ENCODE measurements at regions not wholly inside any gene's neighbourhood (a gene's known extent, or its start where the extent isn't known, plus 50 kb on each side); places are given as distances from the start of the nearest gene placed in this dataset.

DNA sequence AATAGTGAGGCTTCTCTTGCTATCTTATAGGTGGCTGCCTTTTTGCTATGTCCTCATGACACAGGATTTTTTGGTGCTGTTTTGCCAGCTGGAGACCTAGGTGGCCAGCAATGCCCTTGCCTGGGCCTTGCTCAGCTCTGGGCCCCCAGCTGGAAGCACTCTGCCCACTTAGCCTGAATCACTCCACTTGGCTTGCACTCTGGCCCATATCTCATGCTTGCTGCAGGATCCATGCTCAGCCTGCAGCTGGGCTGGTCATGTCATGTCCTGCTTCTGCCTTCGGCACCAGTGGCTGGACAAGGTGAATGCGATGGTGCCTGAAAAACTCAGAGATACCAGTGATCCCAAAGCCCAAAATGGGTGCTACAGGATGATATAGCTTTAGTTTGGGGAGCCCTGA is 818.6 kb upstream of the FAT3 start:
- CTCF ChIA-PET: interaction anchor here (0.8 kb wide), 1 partner anchor 30 kb away, joined by 3 read pairs; no protein-coding TSS in a partner anchor
- TF ChIP-seq MXD4 (CRISPR knock-in tag; IDR thresholded peaks at IDR 0.05; ENCODE audit: borderline replicate concordance) (no peak), ZNF232 (CRISPR knock-in tag; IDR thresholded peaks at IDR 0.05) (no peak), NFE2L1 (CRISPR knock-in tag; IDR thresholded peaks at IDR 0.05) (no peak), ZNF121 (CRISPR knock-in tag; IDR thresholded peaks at IDR 0.05) (no peak), ZNF138 (CRISPR knock-in tag; conservative IDR thresholded peaks at IDR 0.05) (no peak), ZBTB21 (CRISPR knock-in tag; IDR thresholded peaks at IDR 0.05; ENCODE audit: borderline replicate concordance) (no peak), ATF1 (CRISPR knock-in tag; IDR thresholded peaks at IDR 0.05) (no peak), ZNF416 (CRISPR knock-in tag; IDR thresholded peaks at IDR 0.05) (no peak), SOX15 (CRISPR knock-in tag; IDR thresholded peaks at IDR 0.05) (no peak), ZNF396 (CRISPR knock-in tag; IDR thresholded peaks at IDR 0.05; ENCODE audit: borderline replicate concordance) (no peak), NFYB (CRISPR knock-in tag; conservative IDR thresholded peaks at IDR 0.05; ENCODE audit: low read depth) (no peak), ELF4 (CRISPR knock-in tag; IDR thresholded peaks at IDR 0.05; ENCODE audit: low read depth) (no peak)
- TF ChIP-seq, protein P1, sequence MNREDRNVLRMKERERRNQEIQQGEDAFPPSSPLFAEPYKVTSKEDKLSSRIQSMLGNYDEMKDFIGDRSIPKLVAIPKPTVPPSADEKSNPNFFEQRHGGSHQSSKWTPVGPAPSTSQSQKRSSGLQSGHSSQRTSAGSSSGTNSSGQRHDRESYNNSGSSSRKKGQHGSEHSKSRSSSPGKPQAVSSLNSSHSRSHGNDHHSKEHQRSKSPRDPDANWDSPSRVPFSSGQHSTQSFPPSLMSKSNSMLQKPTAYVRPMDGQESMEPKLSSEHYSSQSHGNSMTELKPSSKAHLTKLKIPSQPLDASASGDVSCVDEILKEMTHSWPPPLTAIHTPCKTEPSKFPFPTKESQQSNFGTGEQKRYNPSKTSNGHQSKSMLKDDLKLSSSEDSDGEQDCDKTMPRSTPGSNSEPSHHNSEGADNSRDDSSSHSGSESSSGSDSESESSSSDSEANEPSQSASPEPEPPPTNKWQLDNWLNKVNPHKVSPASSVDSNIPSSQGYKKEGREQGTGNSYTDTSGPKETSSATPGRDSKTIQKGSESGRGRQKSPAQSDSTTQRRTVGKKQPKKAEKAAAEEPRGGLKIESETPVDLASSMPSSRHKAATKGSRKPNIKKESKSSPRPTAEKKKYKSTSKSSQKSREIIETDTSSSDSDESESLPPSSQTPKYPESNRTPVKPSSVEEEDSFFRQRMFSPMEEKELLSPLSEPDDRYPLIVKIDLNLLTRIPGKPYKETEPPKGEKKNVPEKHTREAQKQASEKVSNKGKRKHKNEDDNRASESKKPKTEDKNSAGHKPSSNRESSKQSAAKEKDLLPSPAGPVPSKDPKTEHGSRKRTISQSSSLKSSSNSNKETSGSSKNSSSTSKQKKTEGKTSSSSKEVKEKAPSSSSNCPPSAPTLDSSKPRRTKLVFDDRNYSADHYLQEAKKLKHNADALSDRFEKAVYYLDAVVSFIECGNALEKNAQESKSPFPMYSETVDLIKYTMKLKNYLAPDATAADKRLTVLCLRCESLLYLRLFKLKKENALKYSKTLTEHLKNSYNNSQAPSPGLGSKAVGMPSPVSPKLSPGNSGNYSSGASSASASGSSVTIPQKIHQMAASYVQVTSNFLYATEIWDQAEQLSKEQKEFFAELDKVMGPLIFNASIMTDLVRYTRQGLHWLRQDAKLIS (CRISPR knock-in tag; IDR thresholded peaks at IDR 0.05; ENCODE audit: borderline replicate concordance): no peak
- TF ChIP-seq, protein P2, sequence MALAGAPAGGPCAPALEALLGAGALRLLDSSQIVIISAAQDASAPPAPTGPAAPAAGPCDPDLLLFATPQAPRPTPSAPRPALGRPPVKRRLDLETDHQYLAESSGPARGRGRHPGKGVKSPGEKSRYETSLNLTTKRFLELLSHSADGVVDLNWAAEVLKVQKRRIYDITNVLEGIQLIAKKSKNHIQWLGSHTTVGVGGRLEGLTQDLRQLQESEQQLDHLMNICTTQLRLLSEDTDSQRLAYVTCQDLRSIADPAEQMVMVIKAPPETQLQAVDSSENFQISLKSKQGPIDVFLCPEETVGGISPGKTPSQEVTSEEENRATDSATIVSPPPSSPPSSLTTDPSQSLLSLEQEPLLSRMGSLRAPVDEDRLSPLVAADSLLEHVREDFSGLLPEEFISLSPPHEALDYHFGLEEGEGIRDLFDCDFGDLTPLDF (CRISPR knock-in tag; IDR thresholded peaks at IDR 0.05): no peak
- TF ChIP-seq, protein P3, sequence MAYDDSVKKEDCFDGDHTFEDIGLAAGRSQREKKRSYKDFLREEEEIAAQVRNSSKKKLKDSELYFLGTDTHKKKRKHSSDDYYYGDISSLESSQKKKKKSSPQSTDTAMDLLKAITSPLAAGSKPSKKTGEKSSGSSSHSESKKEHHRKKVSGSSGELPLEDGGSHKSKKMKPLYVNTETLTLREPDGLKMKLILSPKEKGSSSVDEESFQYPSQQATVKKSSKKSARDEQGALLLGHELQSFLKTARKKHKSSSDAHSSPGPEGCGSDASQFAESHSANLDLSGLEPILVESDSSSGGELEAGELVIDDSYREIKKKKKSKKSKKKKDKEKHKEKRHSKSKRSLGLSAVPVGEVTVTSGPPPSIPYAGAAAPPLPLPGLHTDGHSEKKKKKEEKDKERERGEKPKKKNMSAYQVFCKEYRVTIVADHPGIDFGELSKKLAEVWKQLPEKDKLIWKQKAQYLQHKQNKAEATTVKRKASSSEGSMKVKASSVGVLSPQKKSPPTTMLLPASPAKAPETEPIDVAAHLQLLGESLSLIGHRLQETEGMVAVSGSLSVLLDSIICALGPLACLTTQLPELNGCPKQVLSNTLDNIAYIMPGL (CRISPR knock-in tag; IDR thresholded peaks at IDR 0.05): no peak
- TF ChIP-seq, protein P4, sequence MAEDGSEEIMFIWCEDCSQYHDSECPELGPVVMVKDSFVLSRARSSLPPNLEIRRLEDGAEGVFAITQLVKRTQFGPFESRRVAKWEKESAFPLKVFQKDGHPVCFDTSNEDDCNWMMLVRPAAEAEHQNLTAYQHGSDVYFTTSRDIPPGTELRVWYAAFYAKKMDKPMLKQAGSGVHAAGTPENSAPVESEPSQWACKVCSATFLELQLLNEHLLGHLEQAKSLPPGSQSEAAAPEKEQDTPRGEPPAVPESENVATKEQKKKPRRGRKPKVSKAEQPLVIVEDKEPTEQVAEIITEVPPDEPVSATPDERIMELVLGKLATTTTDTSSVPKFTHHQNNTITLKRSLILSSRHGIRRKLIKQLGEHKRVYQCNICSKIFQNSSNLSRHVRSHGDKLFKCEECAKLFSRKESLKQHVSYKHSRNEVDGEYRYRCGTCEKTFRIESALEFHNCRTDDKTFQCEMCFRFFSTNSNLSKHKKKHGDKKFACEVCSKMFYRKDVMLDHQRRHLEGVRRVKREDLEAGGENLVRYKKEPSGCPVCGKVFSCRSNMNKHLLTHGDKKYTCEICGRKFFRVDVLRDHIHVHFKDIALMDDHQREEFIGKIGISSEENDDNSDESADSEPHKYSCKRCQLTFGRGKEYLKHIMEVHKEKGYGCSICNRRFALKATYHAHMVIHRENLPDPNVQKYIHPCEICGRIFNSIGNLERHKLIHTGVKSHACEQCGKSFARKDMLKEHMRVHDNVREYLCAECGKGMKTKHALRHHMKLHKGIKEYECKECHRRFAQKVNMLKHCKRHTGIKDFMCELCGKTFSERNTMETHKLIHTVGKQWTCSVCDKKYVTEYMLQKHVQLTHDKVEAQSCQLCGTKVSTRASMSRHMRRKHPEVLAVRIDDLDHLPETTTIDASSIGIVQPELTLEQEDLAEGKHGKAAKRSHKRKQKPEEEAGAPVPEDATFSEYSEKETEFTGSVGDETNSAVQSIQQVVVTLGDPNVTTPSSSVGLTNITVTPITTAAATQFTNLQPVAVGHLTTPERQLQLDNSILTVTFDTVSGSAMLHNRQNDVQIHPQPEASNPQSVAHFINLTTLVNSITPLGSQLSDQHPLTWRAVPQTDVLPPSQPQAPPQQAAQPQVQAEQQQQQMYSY (CRISPR knock-in tag; IDR thresholded peaks at IDR 0.05): no peak
- POLR2A ChIA-PET: no interaction called here

DNA sequence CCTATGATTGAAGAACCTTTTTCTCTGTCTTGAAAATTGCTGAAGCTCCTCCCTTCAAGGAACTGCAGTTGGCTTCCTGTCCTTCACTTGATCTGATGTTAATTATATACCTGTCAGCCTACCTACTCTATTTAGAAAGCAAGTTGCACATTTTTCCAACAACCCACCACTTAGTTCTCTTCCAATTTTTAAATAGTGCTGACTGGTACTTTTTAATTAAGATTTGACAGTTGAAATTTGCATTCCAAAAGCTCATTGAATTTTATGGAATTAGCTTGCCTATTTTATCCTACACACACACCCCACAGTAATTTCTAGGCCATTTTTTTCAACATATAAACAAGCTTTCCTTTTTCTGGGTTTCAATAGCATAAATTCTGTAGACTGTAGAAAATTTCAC is 820.3 kb upstream of the FAT3 start:
- POLR2A ChIA-PET: no interaction called here
- CTCF ChIA-PET: no interaction called here
- Mint-ChIP-seq H3K4me1 (0 out of 2 replicates have a peak, but pooled peaks cover 5% of the 10 kb centered on the region), H3K4me3 (no peak overlapping the region), H3K27ac (no peak overlapping the region), H3K9me3 (peaks cover 6% of the 10 kb centered on the region), H3K36me3 (no peaks in the 10 kb centered on the region), H3K27me3 (ENCODE audit: low read depth) (no peaks in the 10 kb centered on the region)
- TF ChIP-seq ETV6 (CRISPR knock-in tag; IDR thresholded peaks at IDR 0.05) (no peak), GTF2I (CRISPR knock-in tag; conservative IDR thresholded peaks at IDR 0.05) (no peak), JUN (CRISPR knock-in tag; IDR thresholded peaks at IDR 0.05) (no peak)
- TF ChIP-seq, protein P5, sequence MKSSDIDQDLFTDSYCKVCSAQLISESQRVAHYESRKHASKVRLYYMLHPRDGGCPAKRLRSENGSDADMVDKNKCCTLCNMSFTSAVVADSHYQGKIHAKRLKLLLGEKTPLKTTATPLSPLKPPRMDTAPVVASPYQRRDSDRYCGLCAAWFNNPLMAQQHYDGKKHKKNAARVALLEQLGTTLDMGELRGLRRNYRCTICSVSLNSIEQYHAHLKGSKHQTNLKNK (CRISPR knock-in tag; IDR thresholded peaks at IDR 0.05): no peak
- ATAC-seq: no peak
- no peak for DNase-seq (ENCODE audit: low spot score)

More for the DNA sequence above, 818.6 kb upstream of the FAT3 start:
- Mint-ChIP-seq H3K9me3 (peaks cover 4% of the 10 kb centered on the region), H3K27ac (no peak overlapping the region), H3K4me1 (0 out of 2 replicates have a peak, but pooled peaks cover 5% of the 10 kb centered on the region), H3K27me3 (ENCODE audit: low read depth) (no peaks in the 10 kb centered on the region), H3K4me3 (no peak overlapping the region), H3K36me3 (no peaks in the 10 kb centered on the region)
- ATAC-seq (no peak), DNase-seq (ENCODE audit: low spot score) (no peak)
